Activated CD4-positive, alpha-beta T cell treated with anti-CD3 and anti-CD28 coated beads for 36 hours (primary cell): ENCODE measurements at regions not wholly inside any gene's neighbourhood (a gene's known extent, or its start where the extent isn't known, plus 50 kb on each side); places are given as distances from the start of the nearest gene placed in this dataset.

Experiments used
- ATAC-seq: fragments of 200-7000 bp; cut with Tn5 transposase; one replicate; pipeline ENCODE4 v1.10.0; 2021; ENCODE audit warnings: mild to moderate bottlenecking, moderate library complexity
- CTCF ChIA-PET: fragments of 350-600 bp; sonication (Branson Sonifier 250); formaldehyde crosslinking; loops from one replicate; lab custom pipeline; 2021; ENCODE audit warnings: antibody characterized with exemption; lab: Charles Lee
- POLR2A ChIA-PET: fragments of 350-600 bp; sonication (Branson Sonifier 250); formaldehyde crosslinking; loops from one replicate; lab custom pipeline; 2021; ENCODE audit warnings: antibody characterized with exemption, inconsistent platforms; lab: Charles Lee
- DNase-seq: peaks from one replicate; pipeline ENCODE4 v3.0.0-alpha.2; 2020
- H3K27ac Mint-ChIP-seq: one replicate; pipeline ENCODE4 v1.8.0; 2021; ENCODE audit warnings: mixed read lengths
- H3K27me3 Mint-ChIP-seq: one replicate; pipeline ENCODE4 v1.8.0; 2021; ENCODE audit warnings: mixed read lengths
- H3K36me3 Mint-ChIP-seq: one replicate; pipeline ENCODE4 v1.8.0; 2021; ENCODE audit warnings: low read depth, mixed read lengths
- H3K4me1 Mint-ChIP-seq: one replicate; pipeline ENCODE4 v1.8.0; 2021; ENCODE audit warnings: mixed read lengths
- H3K4me3 Mint-ChIP-seq: one replicate; pipeline ENCODE4 v1.8.0; 2021; ENCODE audit warnings: mild to moderate bottlenecking, moderate library complexity, mixed read lengths
- H3K9me3 Mint-ChIP-seq: one replicate; pipeline ENCODE4 v1.8.0; 2021; ENCODE audit warnings: low read depth, mixed read lengths
- intact Hi-C, 2 experiments: fragments of 100-400 bp; cut with DNase I in 1 of 2; cut with micrococcal nuclease in 1 of 2; formaldehyde crosslinking; loops; one replicate each; pipeline versions ENCODE4 v1.14.2 to v1.15.1; 2022 to 2024; cut with DNase I, micrococcal nuclease

DNA sequence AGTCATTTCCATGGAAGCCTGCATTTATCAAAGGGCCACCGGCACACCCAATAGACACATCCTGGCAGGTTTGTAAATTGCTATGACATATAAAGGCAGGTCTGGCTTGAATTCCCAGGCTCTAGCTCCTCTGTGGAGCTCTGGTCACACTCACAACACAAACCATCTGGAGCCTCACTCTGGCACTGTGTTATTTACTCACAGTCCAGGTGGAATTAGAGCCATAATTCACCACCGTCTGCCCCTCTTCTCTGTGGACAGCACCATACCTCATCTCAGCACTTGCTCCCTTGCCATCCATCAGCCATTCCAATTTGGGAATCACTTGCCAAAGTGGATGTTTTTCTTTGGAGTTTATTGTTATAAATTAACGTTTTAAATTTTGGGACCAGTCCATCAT, 84.3 kb upstream of the OSR1 start:
- no peak overlapping the region for H3K27ac Mint-ChIP-seq
- intact Hi-C loops, result no loop called here
- no peaks in the 10 kb centered on the region for H3K36me3 Mint-ChIP-seq
- ChIA-PET CTCF (no interaction called here), POLR2A (no interaction called here)
- no peaks in the 10 kb centered on the region for H3K4me1 Mint-ChIP-seq
- ATAC-seq, result no peak
- no peak overlapping the region for H3K4me3 Mint-ChIP-seq
- DNase-seq, result no peak
- H3K27me3 Mint-ChIP-seq, result peaks cover 17% of the 10 kb centered on the region
- no peaks in the 10 kb centered on the region for H3K9me3 Mint-ChIP-seq

DNA sequence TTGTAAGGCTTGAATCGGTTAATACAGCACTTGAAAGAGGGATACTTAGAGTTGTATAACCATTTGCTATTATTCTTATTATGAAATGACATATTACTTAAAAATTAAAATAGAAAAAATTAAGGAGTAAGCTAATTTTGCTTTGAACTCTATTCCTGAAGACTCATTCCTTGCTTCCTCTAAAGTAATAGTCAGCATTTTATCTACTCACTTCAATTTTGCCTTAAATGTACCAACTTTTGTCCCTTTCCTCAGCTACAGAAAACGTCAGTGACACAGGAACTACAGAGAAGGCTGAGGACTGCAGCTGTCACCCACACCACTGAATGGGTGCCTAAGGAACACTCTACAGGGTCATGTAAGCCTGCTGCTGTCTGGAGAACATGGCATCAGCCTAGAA, 80.7 kb upstream of the OSR1 start:
- no peaks in the 10 kb centered on the region for H3K4me1 Mint-ChIP-seq
- ATAC-seq (no peak), DNase-seq (no peak)
- peaks cover 19% of the 10 kb centered on the region for H3K27me3 Mint-ChIP-seq
- ChIA-PET POLR2A (no interaction called here), CTCF (no interaction called here)
- H3K4me3 Mint-ChIP-seq, result no peak overlapping the region
- H3K36me3 Mint-ChIP-seq, result no peaks in the 10 kb centered on the region
- intact Hi-C loops, result no loop called here
- no peaks in the 10 kb centered on the region for H3K9me3 Mint-ChIP-seq
- no peak overlapping the region for H3K27ac Mint-ChIP-seq

DNA sequence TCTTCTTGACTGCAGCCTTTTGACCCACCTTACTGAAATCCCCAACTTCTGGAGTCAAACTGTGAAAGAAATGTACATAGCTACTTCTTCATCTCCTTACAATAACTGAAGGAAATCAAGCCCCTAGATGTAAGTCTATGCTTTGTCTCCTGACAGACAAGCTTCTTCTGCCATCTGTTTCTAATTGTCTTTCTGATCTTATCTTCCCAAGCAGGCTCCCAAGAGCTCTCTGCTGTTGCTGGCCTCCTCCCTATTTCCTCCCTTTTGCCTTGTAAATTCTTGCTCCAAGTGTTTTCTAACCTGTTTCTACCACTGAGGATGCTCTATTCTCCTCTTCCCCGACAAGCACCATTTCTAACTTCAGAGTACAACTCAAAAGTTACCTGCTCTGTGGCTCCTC, 77.4 kb upstream of the OSR1 start:
- ChIA-PET POLR2A (no interaction called here), CTCF (no interaction called here)
- H3K36me3 Mint-ChIP-seq, result no peaks in the 10 kb centered on the region
- no peak overlapping the region for H3K4me3 Mint-ChIP-seq
- no peaks in the 10 kb centered on the region for H3K4me1 Mint-ChIP-seq
- no peaks in the 10 kb centered on the region for H3K9me3 Mint-ChIP-seq
- no peak overlapping the region for H3K27ac Mint-ChIP-seq
- no peak for ATAC-seq
- intact Hi-C loops, result no loop called here
- H3K27me3 Mint-ChIP-seq, result peaks cover 19% of the 10 kb centered on the region
- DNase-seq, result no peak

- Mint-ChIP-seq H3K27ac (no peak overlapping the region), H3K9me3 (no peaks in the 10 kb centered on the region), H3K4me3 (no peak overlapping the region), H3K4me1 (no peaks in the 10 kb centered on the region), H3K27me3 (peaks cover 21% of the 10 kb centered on the region), H3K36me3 (no peaks in the 10 kb centered on the region)
- DNase-seq, result no peak
- CTCF ChIA-PET, result no interaction called here
- POLR2A ChIA-PET, result no interaction called here
- intact Hi-C loops, result no loop called here
- no peak for ATAC-seq
Observed at GRCh38 chr2:19434413-19434812, 76.0 kb upstream of the OSR1 start.

DNA sequence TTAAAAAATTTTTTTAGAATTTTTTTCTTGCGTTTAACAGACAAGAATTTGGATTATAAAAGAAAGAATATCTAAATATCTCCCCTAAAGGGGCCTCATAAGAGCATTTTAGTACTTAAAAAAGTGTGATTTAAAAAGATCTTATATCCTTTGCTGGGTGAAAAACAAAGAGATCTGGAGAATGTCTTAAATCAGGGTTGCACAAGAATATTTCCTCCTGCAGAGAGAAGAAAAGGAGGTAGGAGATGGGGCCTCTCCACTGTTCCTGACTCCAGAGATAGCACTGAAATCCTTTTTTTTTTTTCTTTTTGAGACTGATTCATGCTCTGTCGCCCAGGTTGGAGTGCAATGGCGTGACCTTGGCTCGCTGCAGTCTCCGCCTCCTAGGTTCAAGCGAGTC, 68.5 kb upstream of the OSR1 start:
- ChIA-PET POLR2A (no interaction called here), CTCF (no interaction called here)
- Mint-ChIP-seq H3K9me3 (no peaks in the 10 kb centered on the region), H3K36me3 (no peaks in the 10 kb centered on the region), H3K4me1 (no peaks in the 10 kb centered on the region), H3K27me3 (peaks cover 28% of the 10 kb centered on the region), H3K27ac (no peak overlapping the region), H3K4me3 (no peak overlapping the region)
- no peak for ATAC-seq
- intact Hi-C loops, result no loop called here
- DNase-seq, result no peak

GRCh38 chr2:19426144-19426543, 67.7 kb upstream of the OSR1 start:
- CTCF ChIA-PET, result no interaction called here
- POLR2A ChIA-PET, result no interaction called here
- DNase-seq, result no peak
- intact Hi-C loops, result no loop called here
- no peaks in the 10 kb centered on the region for H3K9me3 Mint-ChIP-seq
- no peak for ATAC-seq
- H3K27me3 Mint-ChIP-seq, result peaks cover 28% of the 10 kb centered on the region
- no peak overlapping the region for H3K27ac Mint-ChIP-seq
- H3K4me3 Mint-ChIP-seq, result no peak overlapping the region
- no peaks in the 10 kb centered on the region for H3K4me1 Mint-ChIP-seq
- no peaks in the 10 kb centered on the region for H3K36me3 Mint-ChIP-seq

GRCh38 chr2:19425419-19425818, 67.0 kb upstream of the OSR1 start:
- CTCF ChIA-PET, result interaction anchor here (0.6 kb wide), 1 partner anchor 15 kb away, joined by 4 read pairs; no protein-coding TSS in a partner anchor
- H3K27ac Mint-ChIP-seq, result no peak overlapping the region
- ATAC-seq (no peak), DNase-seq (no peak)
- POLR2A ChIA-PET, result no interaction called here
- no peaks in the 10 kb centered on the region for H3K36me3 Mint-ChIP-seq
- intact Hi-C loops, result no loop called here
- no peaks in the 10 kb centered on the region for H3K4me1 Mint-ChIP-seq
- H3K27me3 Mint-ChIP-seq, result peaks cover 28% of the 10 kb centered on the region
- H3K9me3 Mint-ChIP-seq, result no peaks in the 10 kb centered on the region
- H3K4me3 Mint-ChIP-seq, result no peak overlapping the region

DNA sequence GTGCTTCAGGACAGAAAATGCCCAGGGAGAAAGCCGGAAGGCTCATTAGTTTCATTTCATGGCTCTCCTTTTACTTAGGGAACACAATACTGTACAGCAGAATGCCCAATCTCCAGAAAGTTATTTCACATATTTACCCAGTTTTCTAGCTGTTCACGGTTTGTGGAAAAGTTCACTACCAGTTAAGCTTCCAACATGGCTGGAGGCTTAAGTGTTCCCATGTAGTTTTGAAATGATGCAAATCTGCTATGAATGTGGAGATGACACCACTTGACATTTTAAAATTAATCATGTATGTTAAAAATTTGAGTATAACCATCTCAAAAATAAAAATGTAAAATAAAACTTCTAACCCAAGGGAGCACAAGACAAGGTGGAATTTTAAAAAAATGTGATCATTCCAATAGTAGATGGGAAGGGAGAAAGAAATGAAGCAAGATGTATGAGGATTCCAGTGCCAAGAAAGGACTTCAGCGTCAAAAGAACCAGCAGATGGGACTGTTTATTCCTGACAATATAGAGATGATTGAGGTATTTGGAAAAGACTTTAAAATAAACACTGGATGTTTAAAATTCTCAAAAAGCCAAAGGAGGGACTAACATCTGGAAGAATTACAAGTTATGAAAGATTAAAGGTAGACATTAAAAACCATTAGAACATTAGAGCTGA, 60.9 kb upstream of the OSR1 start:
- H3K9me3 Mint-ChIP-seq, result no peaks in the 10 kb centered on the region
- CTCF ChIA-PET, result no interaction called here
- intact Hi-C loops, result no loop called here
- no peak for ATAC-seq
- DNase-seq, result no peak
- H3K27ac Mint-ChIP-seq, result no peak overlapping the region
- H3K4me3 Mint-ChIP-seq, result no peak overlapping the region
- POLR2A ChIA-PET, result no interaction called here
- peaks cover 16% of the 10 kb centered on the region for H3K27me3 Mint-ChIP-seq
- H3K4me1 Mint-ChIP-seq, result no peaks in the 10 kb centered on the region
- H3K36me3 Mint-ChIP-seq, result no peaks in the 10 kb centered on the region

DNA sequence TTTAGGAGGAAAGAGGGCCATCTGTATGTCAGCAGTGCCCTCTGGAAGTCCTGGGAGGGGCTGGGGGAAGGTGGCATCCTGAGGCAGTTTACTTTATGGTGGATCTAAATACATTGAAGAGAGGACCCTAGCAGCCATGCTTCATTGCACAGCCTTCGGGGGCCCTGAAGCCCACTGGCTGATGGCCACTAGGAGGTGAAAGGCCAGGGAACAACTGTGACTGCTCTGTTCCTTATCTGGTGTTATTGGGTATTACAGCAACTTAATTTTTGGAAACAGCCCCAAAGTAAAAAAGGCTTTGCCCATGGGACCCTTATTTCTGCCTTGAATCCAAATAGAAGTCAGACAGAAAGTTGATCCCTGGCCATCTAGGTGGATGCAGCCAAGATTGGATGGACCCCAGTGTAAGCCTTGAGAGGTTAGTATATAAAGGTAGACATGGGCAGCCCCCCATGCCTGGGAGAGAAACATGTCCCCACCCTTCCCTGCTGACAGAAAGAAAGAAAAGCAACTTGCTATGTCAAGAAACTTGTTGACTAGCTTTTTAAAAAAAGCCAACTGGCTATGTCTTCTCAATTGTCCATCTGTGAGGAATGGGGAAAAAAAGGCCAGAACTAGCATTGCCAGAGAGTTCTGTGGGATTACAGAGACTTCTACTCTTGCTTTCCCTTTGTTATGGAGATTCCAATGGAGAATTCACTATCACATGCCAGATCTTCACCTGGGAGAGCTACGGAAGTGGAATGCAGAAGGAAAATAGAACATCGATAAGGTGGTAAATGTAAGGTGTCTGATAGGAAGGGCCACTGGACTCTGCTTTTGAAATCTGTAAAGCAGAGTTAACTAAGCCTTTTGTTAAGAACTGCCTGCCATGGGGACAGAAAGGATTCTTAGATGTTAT, 58.6 kb upstream of the OSR1 start:
- H3K4me1 Mint-ChIP-seq, result no peaks in the 10 kb centered on the region
- intact Hi-C loops, result no loop called here
- POLR2A ChIA-PET, result no interaction called here
- no peaks in the 10 kb centered on the region for H3K9me3 Mint-ChIP-seq
- no peak overlapping the region for H3K27ac Mint-ChIP-seq
- ATAC-seq (no peak), DNase-seq (no peak)
- no peak overlapping the region for H3K4me3 Mint-ChIP-seq
- H3K27me3 Mint-ChIP-seq, result peaks cover 15% of the 10 kb centered on the region
- H3K36me3 Mint-ChIP-seq, result no peaks in the 10 kb centered on the region
- CTCF ChIA-PET, result no interaction called here

- Mint-ChIP-seq H3K4me3 (no peak overlapping the region), H3K4me1 (no peaks in the 10 kb centered on the region), H3K27ac (no peak overlapping the region), H3K27me3 (peaks cover 12% of the 10 kb centered on the region), H3K36me3 (no peaks in the 10 kb centered on the region), H3K9me3 (peaks cover 2% of the 10 kb centered on the region)
- intact Hi-C loops, result no loop called here
- POLR2A ChIA-PET, result no interaction called here
- CTCF ChIA-PET, result no interaction called here
- no peak for DNase-seq
- no peak for ATAC-seq
Observed at GRCh38 chr2:19416083-19416482, 57.7 kb upstream of the OSR1 start.

DNA sequence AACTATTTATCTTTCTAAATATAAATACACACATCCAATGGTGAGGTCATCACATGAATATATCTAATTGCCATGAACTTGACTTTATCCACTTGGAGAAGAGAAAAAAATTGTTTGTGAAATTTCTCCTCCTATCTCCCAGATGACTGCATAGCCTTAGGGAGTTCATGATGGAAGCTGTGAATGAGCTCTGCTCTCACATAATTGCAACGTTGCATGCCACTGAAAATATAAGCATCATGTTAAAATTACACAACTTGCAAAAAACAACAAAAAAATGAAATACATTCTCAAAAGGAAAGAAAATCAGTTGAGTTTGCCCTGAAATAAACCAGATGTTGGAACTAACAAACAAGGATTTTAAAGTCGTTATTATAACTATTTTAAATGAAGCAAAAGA, 50.6 kb upstream of the OSR1 start:
- H3K27ac Mint-ChIP-seq, result no peak overlapping the region

GRCh38 chr2:19408592-19408991, 50.2 kb upstream of the OSR1 start:
- Mint-ChIP-seq H3K27ac (no peak overlapping the region), H3K4me1 (no peaks in the 10 kb centered on the region)
- POLR2A ChIA-PET, result interaction anchor here (0.6 kb wide), 1 partner anchor 798 kb away, joined by 3 read pairs; no protein-coding TSS in a partner anchor

More for the DNA sequence above, 50.6 kb upstream of the OSR1 start:
- POLR2A ChIA-PET, result interaction anchor here (0.6 kb wide), 1 partner anchor 798 kb away, joined by 3 read pairs; no protein-coding TSS in a partner anchor
- CTCF ChIA-PET, result no interaction called here
- no peaks in the 10 kb centered on the region for H3K36me3 Mint-ChIP-seq
- peaks cover 3% of the 10 kb centered on the region for H3K9me3 Mint-ChIP-seq
- no peak overlapping the region for H3K4me3 Mint-ChIP-seq
- no peaks in the 10 kb centered on the region for H3K4me1 Mint-ChIP-seq
- intact Hi-C loops, result no loop called here
- no peak for DNase-seq
- no peak for ATAC-seq
- H3K27me3 Mint-ChIP-seq, result peaks cover 11% of the 10 kb centered on the region

More at GRCh38 chr2:19408592-19408991, 50.2 kb upstream of the OSR1 start:
- H3K36me3 Mint-ChIP-seq, result no peaks in the 10 kb centered on the region
- intact Hi-C loops, result no loop called here
- CTCF ChIA-PET, result no interaction called here
- ATAC-seq, result no peak
- H3K4me3 Mint-ChIP-seq, result no peak overlapping the region
- DNase-seq, result no peak
- peaks cover 3% of the 10 kb centered on the region for H3K9me3 Mint-ChIP-seq
- H3K27me3 Mint-ChIP-seq, result peaks cover 11% of the 10 kb centered on the region
